ENCODE measurements at regions not wholly inside any gene's neighbourhood (a gene's known extent, or its start where the extent isn't known, plus 50 kb on each side); places are given as distances from the start of the nearest gene placed in this dataset.

DNA sequence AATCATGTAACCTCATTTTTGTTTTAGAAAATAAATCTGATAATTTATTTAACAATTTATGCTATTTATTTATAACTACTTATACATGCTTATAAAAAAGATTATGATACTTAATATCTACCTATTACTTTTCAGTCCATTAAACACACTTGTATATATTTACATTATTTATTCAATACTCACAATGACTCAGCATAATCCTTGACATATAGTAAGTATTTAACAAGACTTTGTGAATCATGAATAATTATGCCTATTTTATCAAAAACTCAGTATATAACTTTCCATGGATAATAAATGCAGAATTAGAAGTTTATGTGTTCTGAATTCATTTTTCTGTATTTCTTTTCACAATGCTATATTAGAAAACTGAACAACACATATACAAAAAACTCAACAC, 266.0 kb upstream of the STAC start:
- TF ChIP-seq EP300 (IDR thresholded peaks at IDR 0.05): no peak
- TF ChIP-seq, protein P1, sequence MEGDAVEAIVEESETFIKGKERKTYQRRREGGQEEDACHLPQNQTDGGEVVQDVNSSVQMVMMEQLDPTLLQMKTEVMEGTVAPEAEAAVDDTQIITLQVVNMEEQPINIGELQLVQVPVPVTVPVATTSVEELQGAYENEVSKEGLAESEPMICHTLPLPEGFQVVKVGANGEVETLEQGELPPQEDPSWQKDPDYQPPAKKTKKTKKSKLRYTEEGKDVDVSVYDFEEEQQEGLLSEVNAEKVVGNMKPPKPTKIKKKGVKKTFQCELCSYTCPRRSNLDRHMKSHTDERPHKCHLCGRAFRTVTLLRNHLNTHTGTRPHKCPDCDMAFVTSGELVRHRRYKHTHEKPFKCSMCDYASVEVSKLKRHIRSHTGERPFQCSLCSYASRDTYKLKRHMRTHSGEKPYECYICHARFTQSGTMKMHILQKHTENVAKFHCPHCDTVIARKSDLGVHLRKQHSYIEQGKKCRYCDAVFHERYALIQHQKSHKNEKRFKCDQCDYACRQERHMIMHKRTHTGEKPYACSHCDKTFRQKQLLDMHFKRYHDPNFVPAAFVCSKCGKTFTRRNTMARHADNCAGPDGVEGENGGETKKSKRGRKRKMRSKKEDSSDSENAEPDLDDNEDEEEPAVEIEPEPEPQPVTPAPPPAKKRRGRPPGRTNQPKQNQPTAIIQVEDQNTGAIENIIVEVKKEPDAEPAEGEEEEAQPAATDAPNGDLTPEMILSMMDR (IDR thresholded peaks at IDR 0.05): no peak
